ENCODE measurements at regions not wholly inside any gene's neighbourhood (a gene's known extent, or its start where the extent isn't known, plus 50 kb on each side); places are given as distances from the start of the nearest gene placed in this dataset.
A peak's percentile ranks its signal among the peaks of the same experiment; 100 is the strongest.

- peak; percentile 70; the same call in 1 of the 2 replicates for TF ChIP-seq SOX5 (CRISPR knock-in tag; IDR thresholded peaks at IDR 0.05; ENCODE audit: borderline replicate concordance)
- TF ChIP-seq KAT7 (CRISPR knock-in tag; IDR thresholded peaks at IDR 0.05; ENCODE audit: borderline replicate concordance) = no peak
- TF ChIP-seq HNF4G (IDR thresholded peaks at IDR 0.05; ENCODE audit: borderline replicate concordance, low read depth, low read length) = peak; percentile 66
- TF ChIP-seq HNF4G (CRISPR knock-in tag; IDR thresholded peaks at IDR 0.05; ENCODE audit: borderline replicate concordance, low read depth) = no peak
- no peak for TF ChIP-seq NFYB (CRISPR knock-in tag; IDR thresholded peaks at IDR 0.05)
- peak; percentile 73; the same call in 1 of the 2 replicates for TF ChIP-seq GATA4 (IDR thresholded peaks at IDR 0.05; ENCODE audit: borderline replicate concordance, low read depth)
- TF ChIP-seq ZNF12 (CRISPR knock-in tag; IDR thresholded peaks at IDR 0.05) = peak; percentile 42; the same call in 1 of the 2 replicates
- TF ChIP-seq ZKSCAN8 (CRISPR knock-in tag; IDR thresholded peaks at IDR 0.05; ENCODE audit: borderline replicate concordance) = no peak
- peak; percentile 70 for TF ChIP-seq HMG20A (CRISPR knock-in tag; IDR thresholded peaks at IDR 0.05; ENCODE audit: borderline replicate concordance)
- TF ChIP-seq GLI4 (CRISPR knock-in tag; IDR thresholded peaks at IDR 0.05; ENCODE audit: borderline replicate concordance) = no peak
- no peak for TF ChIP-seq PTBP1 (IDR thresholded peaks at IDR 0.05; ENCODE audit: low read depth, low read length, poor library complexity, severe bottlenecking)
- TF ChIP-seq DPF2 (CRISPR knock-in tag; IDR thresholded peaks at IDR 0.05; ENCODE audit: borderline replicate concordance, low read depth) = peak; percentile 68
- TF ChIP-seq ZNF749 (CRISPR knock-in tag; IDR thresholded peaks at IDR 0.05; ENCODE audit: borderline replicate concordance) = no peak
- no peak for TF ChIP-seq POGK (CRISPR knock-in tag; conservative IDR thresholded peaks at IDR 0.05)
- TF ChIP-seq JUNB (CRISPR knock-in tag; IDR thresholded peaks at IDR 0.05; ENCODE audit: borderline replicate concordance) = peak; percentile 84
- TF ChIP-seq FOXO1 (CRISPR knock-in tag; IDR thresholded peaks at IDR 0.05) = peak; percentile 80
- TF ChIP-seq POLR2AphosphoS2 (IDR thresholded peaks at IDR 0.05; ENCODE audit: low read depth, low read length) = no peak
- 0 out of 2 replicates have a peak, but pooled peaks have one; percentile 36 for TF ChIP-seq SIX4 (CRISPR knock-in tag; IDR thresholded peaks at IDR 0.05)
- no peak for TF ChIP-seq CBX1 (IDR thresholded peaks at IDR 0.05; ENCODE audit: low read depth)
- no peak for TF ChIP-seq SMAD1 (CRISPR knock-in tag; IDR thresholded peaks at IDR 0.05; ENCODE audit: borderline replicate concordance, low read depth)
- TF ChIP-seq, protein P1, sequence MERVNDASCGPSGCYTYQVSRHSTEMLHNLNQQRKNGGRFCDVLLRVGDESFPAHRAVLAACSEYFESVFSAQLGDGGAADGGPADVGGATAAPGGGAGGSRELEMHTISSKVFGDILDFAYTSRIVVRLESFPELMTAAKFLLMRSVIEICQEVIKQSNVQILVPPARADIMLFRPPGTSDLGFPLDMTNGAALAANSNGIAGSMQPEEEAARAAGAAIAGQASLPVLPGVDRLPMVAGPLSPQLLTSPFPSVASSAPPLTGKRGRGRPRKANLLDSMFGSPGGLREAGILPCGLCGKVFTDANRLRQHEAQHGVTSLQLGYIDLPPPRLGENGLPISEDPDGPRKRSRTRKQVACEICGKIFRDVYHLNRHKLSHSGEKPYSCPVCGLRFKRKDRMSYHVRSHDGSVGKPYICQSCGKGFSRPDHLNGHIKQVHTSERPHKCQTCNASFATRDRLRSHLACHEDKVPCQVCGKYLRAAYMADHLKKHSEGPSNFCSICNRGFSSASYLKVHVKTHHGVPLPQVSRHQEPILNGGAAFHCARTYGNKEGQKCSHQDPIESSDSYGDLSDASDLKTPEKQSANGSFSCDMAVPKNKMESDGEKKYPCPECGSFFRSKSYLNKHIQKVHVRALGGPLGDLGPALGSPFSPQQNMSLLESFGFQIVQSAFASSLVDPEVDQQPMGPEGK (CRISPR knock-in tag; IDR thresholded peaks at IDR 0.05) = peak; percentile 54; the same call in 1 of the 2 replicates
- TF ChIP-seq, protein P2, sequence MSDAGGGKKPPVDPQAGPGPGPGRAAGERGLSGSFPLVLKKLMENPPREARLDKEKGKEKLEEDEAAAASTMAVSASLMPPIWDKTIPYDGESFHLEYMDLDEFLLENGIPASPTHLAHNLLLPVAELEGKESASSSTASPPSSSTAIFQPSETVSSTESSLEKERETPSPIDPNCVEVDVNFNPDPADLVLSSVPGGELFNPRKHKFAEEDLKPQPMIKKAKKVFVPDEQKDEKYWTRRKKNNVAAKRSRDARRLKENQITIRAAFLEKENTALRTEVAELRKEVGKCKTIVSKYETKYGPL (CRISPR knock-in tag; IDR thresholded peaks at IDR 0.05) = no peak
- TF ChIP-seq TMF1 (CRISPR knock-in tag; IDR thresholded peaks at IDR 0.05; ENCODE audit: low read depth) = no peak
- no peak for TF ChIP-seq ZBTB39 (CRISPR knock-in tag; IDR thresholded peaks at IDR 0.05)
Measured at GRCh38 chr12:24754690-24755638, 193.9 kb downstream of the BCAT1 start (continued).

Data from HepG2 (cell line).